ENCODE measurements at regions not wholly inside any gene's neighbourhood (a gene's known extent, or its start where the extent isn't known, plus 50 kb on each side); places are given as distances from the start of the nearest gene placed in this dataset.

GRCh38 chr7:98557538-98558031 lies 59.5 kb upstream of the NPTX2 start:
- no peak overlapping the region for H3K4me3 Mint-ChIP-seq (ENCODE audit: unreplicated experiment)
- no peaks in the 10 kb centered on the region for H3K27me3 Mint-ChIP-seq (ENCODE audit: unreplicated experiment)
- H3K9me3 Mint-ChIP-seq (ENCODE audit: unreplicated experiment) = peaks cover 4% of the 10 kb centered on the region
- peak overlapping the region; percentile 13 for H3K27ac Mint-ChIP-seq (ENCODE audit: unreplicated experiment)
- peaks cover 13% of the 10 kb centered on the region for H3K4me1 Mint-ChIP-seq (ENCODE audit: unreplicated experiment)
- no peaks in the 10 kb centered on the region for H3K36me3 Mint-ChIP-seq (ENCODE audit: unreplicated experiment)
- no peak for DNase-seq (ENCODE audit: extremely low spot score, unreplicated experiment)
- TF ChIP-seq CTCF (IDR thresholded peaks at IDR 0.05) = no peak

GRCh38 chr7:98556288-98556687 lies 60.8 kb upstream of the NPTX2 start:
- no peak for DNase-seq (ENCODE audit: extremely low spot score, unreplicated experiment)
- no peak overlapping the region for H3K27ac Mint-ChIP-seq (ENCODE audit: unreplicated experiment)
- H3K36me3 Mint-ChIP-seq (ENCODE audit: unreplicated experiment) = no peaks in the 10 kb centered on the region
- H3K9me3 Mint-ChIP-seq (ENCODE audit: unreplicated experiment) = peaks cover 11% of the 10 kb centered on the region
- no peak overlapping the region for H3K4me3 Mint-ChIP-seq (ENCODE audit: unreplicated experiment)
- TF ChIP-seq CTCF (IDR thresholded peaks at IDR 0.05) = no peak
- H3K4me1 Mint-ChIP-seq (ENCODE audit: unreplicated experiment) = peaks cover 12% of the 10 kb centered on the region
- no peaks in the 10 kb centered on the region for H3K27me3 Mint-ChIP-seq (ENCODE audit: unreplicated experiment)

GRCh38 chr7:98555403-98555802 lies 61.7 kb upstream of the NPTX2 start:
- Mint-ChIP-seq H3K4me3 (ENCODE audit: unreplicated experiment) (no peak overlapping the region), H3K36me3 (ENCODE audit: unreplicated experiment) (no peaks in the 10 kb centered on the region), H3K27ac (ENCODE audit: unreplicated experiment) (no peak overlapping the region), H3K4me1 (ENCODE audit: unreplicated experiment) (peaks cover 4% of the 10 kb centered on the region), H3K9me3 (ENCODE audit: unreplicated experiment) (peaks cover 12% of the 10 kb centered on the region), H3K27me3 (ENCODE audit: unreplicated experiment) (no peaks in the 10 kb centered on the region)
- TF ChIP-seq CTCF (IDR thresholded peaks at IDR 0.05) = no peak
- DNase-seq (ENCODE audit: extremely low spot score, unreplicated experiment) = no peak

GRCh38 chr7:98553666-98554065 lies 63.4 kb upstream of the NPTX2 start:
- no peak for DNase-seq (ENCODE audit: extremely low spot score, unreplicated experiment)
- no peak overlapping the region for H3K4me3 Mint-ChIP-seq (ENCODE audit: unreplicated experiment)
- H3K9me3 Mint-ChIP-seq (ENCODE audit: unreplicated experiment) = peaks cover 12% of the 10 kb centered on the region
- no peak overlapping the region for H3K27ac Mint-ChIP-seq (ENCODE audit: unreplicated experiment)
- no peaks in the 10 kb centered on the region for H3K4me1 Mint-ChIP-seq (ENCODE audit: unreplicated experiment)
- no peaks in the 10 kb centered on the region for H3K36me3 Mint-ChIP-seq (ENCODE audit: unreplicated experiment)
- TF ChIP-seq CTCF (IDR thresholded peaks at IDR 0.05) = no peak
- H3K27me3 Mint-ChIP-seq (ENCODE audit: unreplicated experiment) = no peaks in the 10 kb centered on the region

GRCh38 chr7:98551611-98552273 lies 65.3 kb upstream of the NPTX2 start:
- Mint-ChIP-seq H3K4me1 (ENCODE audit: unreplicated experiment) (no peaks in the 10 kb centered on the region), H3K36me3 (ENCODE audit: unreplicated experiment) (no peaks in the 10 kb centered on the region), H3K9me3 (ENCODE audit: unreplicated experiment) (peaks cover 12% of the 10 kb centered on the region), H3K4me3 (ENCODE audit: unreplicated experiment) (no peak overlapping the region), H3K27me3 (ENCODE audit: unreplicated experiment) (no peaks in the 10 kb centered on the region), H3K27ac (ENCODE audit: unreplicated experiment) (no peak overlapping the region)
- TF ChIP-seq CTCF (IDR thresholded peaks at IDR 0.05) = no peak
- no peak for DNase-seq (ENCODE audit: extremely low spot score, unreplicated experiment)

Data from osteocyte (in vitro differentiated cells).